ENCODE measurements at regions not wholly inside any gene's neighbourhood (a gene's known extent, or its start where the extent isn't known, plus 50 kb on each side); places are given as distances from the start of the nearest gene placed in this dataset.

DNA sequence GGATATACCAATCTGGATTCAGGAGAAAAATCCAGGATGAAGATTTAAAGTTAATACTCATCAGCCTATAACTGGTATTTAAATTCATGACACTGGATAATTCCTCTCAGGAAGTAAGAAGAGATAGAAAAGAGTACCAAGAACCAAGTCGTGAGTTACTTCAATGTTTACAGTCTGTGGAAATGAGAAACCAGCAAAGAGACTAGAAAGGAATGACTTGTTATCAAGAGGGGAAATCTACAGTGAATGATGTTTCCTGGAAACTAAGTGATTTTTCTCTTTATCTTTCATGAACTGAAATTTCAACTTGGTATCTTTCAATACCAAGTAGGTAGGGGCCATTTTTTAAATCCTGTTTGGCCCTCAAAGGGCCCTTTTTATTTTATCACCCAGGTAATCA, 217.9 kb upstream of the AFF2 start:
- H3K27ac ChIP-seq: no peak overlapping the region
- ChIA-PET CTCF (no interaction called here), POLR2A (no interaction called here)
- DNase-seq (ENCODE audit: low read depth in 1 of 2, low spot score in 1 of 2) (no peak), ATAC-seq (no peak), FAIRE-seq (no peak)
- H3K4me3 ChIP-seq: no peak overlapping the region
- H3K4me2 ChIP-seq: no peak overlapping the region
- H3K9me3 ChIP-seq: no peaks in the 10 kb centered on the region
- no peaks in the 10 kb centered on the region for H3K4me1 ChIP-seq
- 0% methylated on average over 1 of the region's 1 CpG for WGBS (ENCODE audit: missing lambda C conversion rate)
- TF ChIP-seq FOSB (CRISPR knock-in tag; IDR thresholded peaks at IDR 0.05) (no peak), POLR2A (IDR thresholded peaks at IDR 0.05; ENCODE audit: low read length) (no peak), ZSCAN20 (CRISPR knock-in tag; IDR thresholded peaks at IDR 0.05) (no peak), JUN (IDR thresholded peaks at IDR 0.05) (no peak), POLR2AphosphoS2 (conservative IDR thresholded peaks at IDR 0.05; ENCODE audit: low read length) (no peak), KDM1A (IDR thresholded peaks at IDR 0.05; ENCODE audit: low read depth) (no peak), GATA3 (IDR thresholded peaks at IDR 0.05; ENCODE audit: borderline replicate concordance) (no peak), CEBPB (IDR thresholded peaks at IDR 0.05) (no peak)
- TF ChIP-seq, protein P1, sequence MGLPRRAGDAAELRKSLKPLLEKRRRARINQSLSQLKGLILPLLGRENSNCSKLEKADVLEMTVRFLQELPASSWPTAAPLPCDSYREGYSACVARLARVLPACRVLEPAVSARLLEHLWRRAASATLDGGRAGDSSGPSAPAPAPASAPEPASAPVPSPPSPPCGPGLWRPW (IDR thresholded peaks at IDR 0.05): no peak
- TF ChIP-seq, protein P2, sequence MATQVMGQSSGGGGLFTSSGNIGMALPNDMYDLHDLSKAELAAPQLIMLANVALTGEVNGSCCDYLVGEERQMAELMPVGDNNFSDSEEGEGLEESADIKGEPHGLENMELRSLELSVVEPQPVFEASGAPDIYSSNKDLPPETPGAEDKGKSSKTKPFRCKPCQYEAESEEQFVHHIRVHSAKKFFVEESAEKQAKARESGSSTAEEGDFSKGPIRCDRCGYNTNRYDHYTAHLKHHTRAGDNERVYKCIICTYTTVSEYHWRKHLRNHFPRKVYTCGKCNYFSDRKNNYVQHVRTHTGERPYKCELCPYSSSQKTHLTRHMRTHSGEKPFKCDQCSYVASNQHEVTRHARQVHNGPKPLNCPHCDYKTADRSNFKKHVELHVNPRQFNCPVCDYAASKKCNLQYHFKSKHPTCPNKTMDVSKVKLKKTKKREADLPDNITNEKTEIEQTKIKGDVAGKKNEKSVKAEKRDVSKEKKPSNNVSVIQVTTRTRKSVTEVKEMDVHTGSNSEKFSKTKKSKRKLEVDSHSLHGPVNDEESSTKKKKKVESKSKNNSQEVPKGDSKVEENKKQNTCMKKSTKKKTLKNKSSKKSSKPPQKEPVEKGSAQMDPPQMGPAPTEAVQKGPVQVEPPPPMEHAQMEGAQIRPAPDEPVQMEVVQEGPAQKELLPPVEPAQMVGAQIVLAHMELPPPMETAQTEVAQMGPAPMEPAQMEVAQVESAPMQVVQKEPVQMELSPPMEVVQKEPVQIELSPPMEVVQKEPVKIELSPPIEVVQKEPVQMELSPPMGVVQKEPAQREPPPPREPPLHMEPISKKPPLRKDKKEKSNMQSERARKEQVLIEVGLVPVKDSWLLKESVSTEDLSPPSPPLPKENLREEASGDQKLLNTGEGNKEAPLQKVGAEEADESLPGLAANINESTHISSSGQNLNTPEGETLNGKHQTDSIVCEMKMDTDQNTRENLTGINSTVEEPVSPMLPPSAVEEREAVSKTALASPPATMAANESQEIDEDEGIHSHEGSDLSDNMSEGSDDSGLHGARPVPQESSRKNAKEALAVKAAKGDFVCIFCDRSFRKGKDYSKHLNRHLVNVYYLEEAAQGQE (IDR thresholded peaks at IDR 0.05): no peak
- TF ChIP-seq, protein P3, sequence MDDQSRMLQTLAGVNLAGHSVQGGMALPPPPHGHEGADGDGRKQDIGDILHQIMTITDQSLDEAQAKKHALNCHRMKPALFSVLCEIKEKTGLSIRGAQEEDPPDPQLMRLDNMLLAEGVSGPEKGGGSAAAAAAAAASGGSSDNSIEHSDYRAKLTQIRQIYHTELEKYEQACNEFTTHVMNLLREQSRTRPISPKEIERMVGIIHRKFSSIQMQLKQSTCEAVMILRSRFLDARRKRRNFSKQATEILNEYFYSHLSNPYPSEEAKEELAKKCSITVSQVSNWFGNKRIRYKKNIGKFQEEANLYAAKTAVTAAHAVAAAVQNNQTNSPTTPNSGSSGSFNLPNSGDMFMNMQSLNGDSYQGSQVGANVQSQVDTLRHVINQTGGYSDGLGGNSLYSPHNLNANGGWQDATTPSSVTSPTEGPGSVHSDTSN (IDR thresholded peaks at IDR 0.05): no peak
- TF ChIP-seq, protein P4, sequence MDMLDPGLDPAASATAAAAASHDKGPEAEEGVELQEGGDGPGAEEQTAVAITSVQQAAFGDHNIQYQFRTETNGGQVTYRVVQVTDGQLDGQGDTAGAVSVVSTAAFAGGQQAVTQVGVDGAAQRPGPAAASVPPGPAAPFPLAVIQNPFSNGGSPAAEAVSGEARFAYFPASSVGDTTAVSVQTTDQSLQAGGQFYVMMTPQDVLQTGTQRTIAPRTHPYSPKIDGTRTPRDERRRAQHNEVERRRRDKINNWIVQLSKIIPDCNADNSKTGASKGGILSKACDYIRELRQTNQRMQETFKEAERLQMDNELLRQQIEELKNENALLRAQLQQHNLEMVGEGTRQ (IDR thresholded peaks at IDR 0.05): no peak

DNA sequence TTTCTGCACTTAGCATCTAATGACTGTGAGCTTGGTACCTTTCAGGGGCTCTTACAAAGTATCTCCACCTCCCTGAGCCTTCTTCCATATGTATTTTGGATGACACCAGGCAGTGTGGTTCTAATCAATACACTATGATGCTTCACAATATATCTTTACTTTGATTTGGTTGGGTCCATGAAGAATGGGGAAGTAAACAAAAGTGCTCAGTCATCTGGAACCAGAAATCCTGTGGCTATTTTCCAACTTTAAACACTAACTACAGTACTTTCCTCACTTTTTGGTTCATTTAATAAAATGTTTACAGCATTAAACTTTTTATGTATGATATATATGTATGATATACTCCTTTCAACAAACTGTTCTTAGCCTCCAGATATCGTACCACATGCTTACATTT, 216.4 kb upstream of the AFF2 start:
- 0% methylated on average over 1 of the region's 1 CpG for WGBS (ENCODE audit: missing lambda C conversion rate)
- FAIRE-seq: no peak
- H3K27ac ChIP-seq: no peak overlapping the region

More for the DNA sequence above, 216.4 kb upstream of the AFF2 start:
- Histone ChIP-seq H3K4me2 (no peak overlapping the region), H3K9me3 (no peaks in the 10 kb centered on the region), H3K4me3 (no peak overlapping the region), H3K4me1 (no peaks in the 10 kb centered on the region)
- ATAC-seq (no peak), DNase-seq (ENCODE audit: low read depth in 1 of 2, low spot score in 1 of 2) (no peak)
- POLR2A ChIA-PET: no interaction called here
- TF ChIP-seq SMC3 (IDR thresholded peaks at IDR 0.05): no peak
- no peak for TF ChIP-seq ZSCAN20 (CRISPR knock-in tag; IDR thresholded peaks at IDR 0.05)
- TF ChIP-seq JUN (IDR thresholded peaks at IDR 0.05): no peak
- no peak for TF ChIP-seq TP53 (CRISPR knock-in tag; IDR thresholded peaks at IDR 0.05)
- TF ChIP-seq, protein P5, sequence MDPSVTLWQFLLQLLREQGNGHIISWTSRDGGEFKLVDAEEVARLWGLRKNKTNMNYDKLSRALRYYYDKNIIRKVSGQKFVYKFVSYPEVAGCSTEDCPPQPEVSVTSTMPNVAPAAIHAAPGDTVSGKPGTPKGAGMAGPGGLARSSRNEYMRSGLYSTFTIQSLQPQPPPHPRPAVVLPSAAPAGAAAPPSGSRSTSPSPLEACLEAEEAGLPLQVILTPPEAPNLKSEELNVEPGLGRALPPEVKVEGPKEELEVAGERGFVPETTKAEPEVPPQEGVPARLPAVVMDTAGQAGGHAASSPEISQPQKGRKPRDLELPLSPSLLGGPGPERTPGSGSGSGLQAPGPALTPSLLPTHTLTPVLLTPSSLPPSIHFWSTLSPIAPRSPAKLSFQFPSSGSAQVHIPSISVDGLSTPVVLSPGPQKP (IDR thresholded peaks at IDR 0.05; ENCODE audit: low read depth, low read length): no peak
- TF ChIP-seq NPAS2 (CRISPR knock-in tag; IDR thresholded peaks at IDR 0.05; ENCODE audit: borderline replicate concordance): no peak
- TF ChIP-seq, protein P4 (IDR thresholded peaks at IDR 0.05): no peak
- no peak for TF ChIP-seq MAZ (IDR thresholded peaks at IDR 0.05; ENCODE audit: borderline replicate concordance, low read depth, low read length)
- no peak for TF ChIP-seq HOXB5 (CRISPR knock-in tag; IDR thresholded peaks at IDR 0.05)
- CTCF ChIA-PET: interaction anchor here (0.5 kb wide), 1 partner anchor 439 kb away, joined by 3 read pairs; no protein-coding TSS in a partner anchor
